ENCODE measurements at regions not wholly inside any gene's neighbourhood (a gene's known extent, or its start where the extent isn't known, plus 50 kb on each side); places are given as distances from the start of the nearest gene placed in this dataset.
"Not testable (repeated sequence)": the region's sequence is repeated elsewhere in the genome, so short reads cannot be mapped to it uniquely, and the experiment has no call there.

GRCh38 chr4:3636020-3636419 is 103.8 kb upstream of the LRPAP1 start:
- H3K27ac ChIP-seq (ENCODE audit: extremely low read length, insufficient read depth, low read length); POLR2A ChIA-PET; H3K36me3 ChIP-seq (replicated peaks in 1 of 2; ENCODE audit: control insufficient read depth in 1 of 2, insufficient read depth in 2 of 2, low read length in 2 of 2); FAIRE-seq; H3K4me1 ChIP-seq (ENCODE audit: insufficient read depth, low read length); CTCF ChIA-PET (ENCODE audit: low intra/inter-chr PET ratio, low total read pairs); H3K9me3 ChIP-seq (ENCODE audit: low read length); in situ Hi-C loops (cut with HindIII; ENCODE audit: extremely low pct_ligation_motif_present, low pct_unique_long_range_greater_than_20kb); ATAC-seq; H4K20me1 ChIP-seq (ENCODE audit: insufficient read depth, low read length); intact Hi-C loops (cut with micrococcal nuclease; ENCODE audit: unreplicated experiment); H2AFZ ChIP-seq (ENCODE audit: low read length); H3K4me2 ChIP-seq (ENCODE audit: low read depth, low read length); BruUV-seq (replicated peaks); DNase-seq (ENCODE audit: low spot score); H3K79me2 ChIP-seq (ENCODE audit: insufficient read depth, low read length); H3K9ac ChIP-seq (ENCODE audit: insufficient read depth, low read depth, low read length); H3K4me3 ChIP-seq (replicated peaks in 1 of 3; ENCODE audit: insufficient read depth in 1 of 3, low read depth in 2 of 3, low read length in 3 of 3): not testable (repeated sequence)
- 7% methylated on average over 2 of the region's 2 CpGs for WGBS (ENCODE audit: low lambda C conversion rate)
- peak; percentile 36; the same call in 1 of the 2 replicates for TF ChIP-seq CEBPB (IDR thresholded peaks at IDR 0.05; ENCODE audit: borderline replicate concordance, low read depth, low read length)
- H3K27me3 ChIP-seq (ENCODE audit: control insufficient read depth in 1 of 2, insufficient read depth in 2 of 2, low read length in 2 of 2): peaks cover 6 to 36% of the 10 kb centered on the region in 2 experiments; a peak in 4 of 5 replicates

- Histone ChIP-seq H3K79me2 (ENCODE audit: insufficient read depth, low read length) (no peaks in the 10 kb centered on the region), H3K4me1 (ENCODE audit: insufficient read depth, low read length) (no peaks in the 10 kb centered on the region), H3K27me3 (ENCODE audit: control insufficient read depth in 1 of 2, insufficient read depth in 2 of 2, low read length in 2 of 2) (peaks cover 9 to 33% of the 10 kb centered on the region in 2 experiments; a peak in 4 of 5 replicates), H2AFZ (ENCODE audit: low read length) (no peak overlapping the region), H4K20me1 (ENCODE audit: insufficient read depth, low read length) (no peaks in the 10 kb centered on the region), H3K36me3 (replicated peaks in 1 of 2; ENCODE audit: control insufficient read depth in 1 of 2, insufficient read depth in 2 of 2, low read length in 2 of 2) (no peaks in the 10 kb centered on the region), H3K4me3 (replicated peaks in 1 of 3; ENCODE audit: insufficient read depth in 1 of 3, low read depth in 2 of 3, low read length in 3 of 3) (no peak overlapping the region), H3K9me3 (ENCODE audit: low read length) (no peaks in the 10 kb centered on the region), H3K27ac (ENCODE audit: extremely low read length, insufficient read depth, low read length) (no peak overlapping the region), H3K4me2 (ENCODE audit: low read depth, low read length) (no peak overlapping the region), H3K9ac (ENCODE audit: insufficient read depth, low read depth, low read length) (no peak overlapping the region)
- FAIRE-seq (no peak), DNase-seq (ENCODE audit: low spot score) (no peak), ATAC-seq (no peak)
- in situ Hi-C loops (cut with HindIII; ENCODE audit: extremely low pct_ligation_motif_present, low pct_unique_long_range_greater_than_20kb): no loop called here
- ChIA-PET CTCF (ENCODE audit: low intra/inter-chr PET ratio, low total read pairs) (no interaction called here), POLR2A (interaction anchor here (0.5 kb wide), 1 partner anchor 15 kb away, joined by 4 read pairs; no protein-coding TSS in a partner anchor)
- intact Hi-C loops (cut with micrococcal nuclease; ENCODE audit: unreplicated experiment): no loop called here
- TF ChIP-seq NFIB (CRISPR knock-in tag; IDR thresholded peaks at IDR 0.05; ENCODE audit: borderline replicate concordance) (no peak), MEIS1 (CRISPR knock-in tag; IDR thresholded peaks at IDR 0.05; ENCODE audit: borderline replicate concordance) (no peak), SRSF9 (IDR thresholded peaks at IDR 0.05; ENCODE audit: borderline replicate concordance, insufficient read depth, low read depth, low read length, poor library complexity, severe bottlenecking) (no peak), NONO (IDR thresholded peaks at IDR 0.05) (no peak), NONO (CRISPR knock-in tag; conservative IDR thresholded peaks at IDR 0.05) (no peak), ZNF17 (CRISPR knock-in tag; IDR thresholded peaks at IDR 0.05) (no peak), GPN1 (CRISPR knock-in tag; IDR thresholded peaks at IDR 0.05; ENCODE audit: borderline replicate concordance) (no peak), HDAC1 (CRISPR knock-in tag; IDR thresholded peaks at IDR 0.05) (no peak), ATF1 (CRISPR knock-in tag; IDR thresholded peaks at IDR 0.05) (no peak), RFX5 (IDR thresholded peaks at IDR 0.05; ENCODE audit: low read depth, low read length) (no peak), DMTF1 (CRISPR knock-in tag; IDR thresholded peaks at IDR 0.05) (no peak), BRD4 (CRISPR knock-in tag; IDR thresholded peaks at IDR 0.05) (no peak), RFX1 (IDR thresholded peaks at IDR 0.05) (no peak), ZNF83 (CRISPR knock-in tag; IDR thresholded peaks at IDR 0.05; ENCODE audit: borderline replicate concordance) (no peak)
- 35% methylated on average over 16 of the region's 28 CpGs for WGBS (ENCODE audit: low lambda C conversion rate)
- no TSS peak for BruUV-seq (replicated peaks)
Measured at GRCh38 chr4:3634894-3635820, 102.9 kb upstream of the LRPAP1 start.
